GM19438 (cell line): ENCODE measurements at regions not wholly inside any gene's neighbourhood (a gene's known extent, or its start where the extent isn't known, plus 50 kb on each side); places are given as distances from the start of the nearest gene placed in this dataset.
A peak's percentile ranks its signal among the peaks of the same experiment; 100 is the strongest.
"Not testable (repeated sequence)": the region's sequence is repeated elsewhere in the genome, so short reads cannot be mapped to it uniquely, and the experiment has no call there.

ENCODE experiments used
- ATAC-seq: cut with Tn5 transposase; IDR thresholded peaks from one replicate; pipeline ENCODE4 v1.9.1; 2021; ENCODE audit warnings: low read depth; ENCODE audit not compliant: unreplicated experiment

GRCh38 chr6:3959385-3959784 is 110.2 kb downstream of the FAM50B start:
- ATAC-seq: no peak

DNA sequence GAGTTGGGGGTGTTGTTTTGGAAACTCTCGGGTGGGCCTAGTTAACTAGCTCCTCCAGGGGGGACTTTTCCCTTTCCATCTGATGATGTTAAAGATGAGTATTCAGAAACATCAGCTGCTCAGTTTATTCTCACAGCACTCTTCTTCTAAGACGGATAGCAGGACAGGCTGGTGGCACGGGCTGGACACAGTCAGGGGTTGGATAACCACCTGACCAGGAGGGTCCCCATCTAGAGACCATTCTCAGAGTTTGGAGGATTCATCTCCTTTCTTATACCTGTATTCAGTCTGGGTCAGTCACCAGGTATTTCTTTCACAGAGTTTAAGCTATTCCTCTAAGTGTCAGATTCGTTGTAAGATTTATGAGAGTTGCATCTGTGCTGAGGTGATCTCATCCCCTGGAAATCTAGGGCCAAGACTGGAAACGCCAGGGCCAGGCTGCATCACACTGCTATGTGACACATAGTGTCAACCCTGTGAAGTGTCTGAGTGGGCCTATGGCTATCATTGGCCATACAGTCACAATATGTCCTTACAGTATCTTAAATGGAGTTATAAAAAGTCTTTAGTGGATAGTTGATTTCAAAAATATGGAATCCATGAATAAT is 111.7 kb downstream of the FAM50B start:
- no peak for ATAC-seq

- no peak for ATAC-seq
Observed at GRCh38 chr6:3961581-3962215, 112.5 kb downstream of the FAM50B start.

- no peak for ATAC-seq
Observed at GRCh38 chr6:3962291-3963280, 113.4 kb downstream of the FAM50B start.

GRCh38 chr6:3963426-3963825 is 114.3 kb downstream of the FAM50B start:
- ATAC-seq: no peak

DNA sequence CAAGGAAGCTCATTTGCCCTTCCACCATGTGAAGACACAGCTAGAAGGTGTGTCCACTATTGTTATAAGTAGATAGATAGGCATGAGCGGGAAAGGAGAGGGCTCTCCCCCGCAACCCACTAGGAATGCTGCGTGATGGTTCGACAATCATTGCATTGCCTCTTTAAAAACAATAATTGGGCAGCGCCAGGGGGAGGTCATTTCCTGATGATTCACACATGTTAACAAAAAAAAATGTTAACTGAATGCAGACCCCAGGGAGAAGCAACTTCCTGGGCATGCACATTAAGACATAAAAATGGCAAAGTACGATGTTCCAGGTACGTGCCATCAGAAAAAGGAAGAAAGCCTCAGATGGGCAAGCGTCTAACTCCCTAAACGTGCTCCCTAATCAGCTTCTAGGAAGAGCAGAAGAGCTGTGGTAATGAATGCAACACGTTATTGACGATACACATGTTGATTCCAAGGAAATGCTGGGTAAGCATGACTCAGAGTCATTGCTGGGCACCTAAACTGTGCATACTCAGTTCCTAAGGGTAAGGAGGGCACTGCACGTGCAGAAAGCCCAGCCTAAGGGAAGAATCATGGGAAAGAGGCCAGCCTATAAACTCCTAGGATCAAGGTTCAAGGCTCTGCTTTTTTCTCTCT is 113.7 kb downstream of the FAM217A start:
- no peak for ATAC-seq

DNA sequence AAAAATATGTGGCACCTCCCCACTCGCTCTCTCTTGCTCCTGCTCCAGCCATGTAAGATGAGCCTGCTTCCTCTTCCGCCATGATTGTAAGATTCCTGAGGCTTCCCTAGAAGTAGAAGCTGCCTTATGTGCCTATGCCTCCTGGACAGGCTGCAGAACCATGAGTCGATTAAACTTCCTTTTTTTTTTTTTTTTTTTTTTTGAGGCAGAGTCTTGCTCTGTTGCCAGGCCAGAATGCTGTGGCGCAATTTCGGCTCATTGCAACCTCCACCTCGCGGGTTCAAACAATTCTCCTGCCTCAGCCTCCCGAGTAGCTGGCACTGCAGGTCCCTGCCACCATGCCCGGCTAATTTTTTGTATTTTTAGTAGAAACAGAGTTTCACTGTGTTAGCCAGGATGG is 112.5 kb downstream of the FAM217A start:
- no peak for ATAC-seq

- no peak for ATAC-seq
Observed at GRCh38 chr6:3970097-3970496, 108.8 kb downstream of the FAM217A start.

DNA sequence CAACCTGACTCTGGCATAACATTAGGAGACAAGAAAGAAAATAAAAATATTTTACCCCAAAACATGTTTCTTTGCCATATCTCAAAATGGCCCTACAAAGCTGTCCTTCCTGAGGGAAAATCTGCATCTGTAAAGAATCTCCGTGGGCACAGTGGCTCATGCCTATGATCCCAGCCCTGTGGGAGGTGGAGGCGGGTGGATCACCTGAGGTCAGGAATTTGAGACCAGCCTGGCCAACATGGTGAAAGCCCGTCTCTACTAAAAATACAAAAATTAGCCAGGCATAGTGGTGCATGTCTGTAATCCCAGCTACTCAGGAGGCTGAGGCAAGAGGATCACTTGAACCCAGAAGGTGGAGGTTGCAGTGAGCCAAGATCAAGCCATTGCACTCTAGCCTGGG is 105.8 kb downstream of the FAM217A start:
- not testable (repeated sequence) for ATAC-seq

DNA sequence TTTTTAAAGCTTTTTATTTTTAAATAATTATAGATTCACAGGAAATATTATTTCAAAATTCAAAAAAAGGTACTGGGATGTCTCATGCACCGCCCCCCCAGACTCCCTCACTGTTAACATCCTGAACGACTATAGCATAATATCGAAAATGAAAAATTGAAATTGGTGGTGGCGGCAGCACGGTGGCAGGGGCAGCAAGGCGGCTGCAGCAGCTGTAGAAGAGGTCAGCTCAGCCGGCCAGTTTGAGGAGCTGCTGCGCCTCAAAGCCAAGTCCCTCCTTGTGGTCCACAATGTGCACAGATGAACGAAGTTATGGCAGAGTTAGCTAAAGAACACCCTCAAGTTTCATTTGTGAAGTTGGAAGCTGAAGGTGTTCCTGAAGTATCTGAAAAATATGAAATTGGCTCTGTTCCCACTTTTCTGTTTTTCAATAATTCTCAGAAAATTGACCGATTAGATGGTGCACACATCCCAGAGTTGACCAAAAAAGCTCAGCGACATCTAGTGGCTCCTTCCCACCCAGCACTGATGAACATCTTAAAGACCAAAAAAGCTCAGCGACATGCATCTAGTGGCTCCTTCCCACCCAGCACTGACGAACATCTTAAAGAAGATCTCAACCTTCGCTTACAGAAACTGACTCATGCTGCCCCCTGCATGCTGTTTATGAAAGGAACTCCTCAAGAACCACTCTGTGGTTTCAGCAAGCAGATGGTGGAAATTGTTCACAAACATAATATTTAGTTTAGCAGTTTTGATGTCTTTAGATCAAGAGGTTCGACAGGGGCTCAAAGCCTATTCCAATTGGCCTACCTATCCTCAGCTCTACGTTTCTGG is 100.8 kb downstream of the FAM217A start:
- peak; percentile 88 for ATAC-seq

GRCh38 chr6:3978966-3979365 is 100.0 kb downstream of the FAM217A start:
- ATAC-seq: not testable (repeated sequence)

- no peak for ATAC-seq
Observed at GRCh38 chr6:3981917-3982316, 97.0 kb downstream of the FAM217A start.

DNA sequence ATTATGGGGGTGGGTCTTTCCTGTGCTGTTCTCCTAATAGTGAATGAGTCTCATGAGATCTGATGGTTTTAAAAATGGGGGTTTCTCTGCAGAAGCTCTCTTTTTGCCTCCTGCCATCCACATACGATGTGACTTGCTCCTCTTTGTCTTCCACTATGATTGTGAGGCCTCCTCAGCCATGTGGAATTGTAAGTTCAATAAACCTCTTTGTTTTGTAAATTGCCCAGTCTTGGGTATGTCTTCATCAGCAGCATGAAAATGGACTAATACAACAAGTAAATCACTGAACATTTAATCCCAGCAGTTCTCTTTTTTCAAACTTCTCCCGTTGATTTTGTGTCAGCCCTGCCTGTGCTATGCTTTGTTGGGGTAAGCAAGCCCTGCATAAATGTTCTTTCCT is 95.2 kb downstream of the FAM217A start:
- ATAC-seq: no peak

- no peak for ATAC-seq
Observed at GRCh38 chr6:3984494-3984893, 94.4 kb downstream of the FAM217A start.

GRCh38 chr6:3986241-3986640 is 92.7 kb downstream of the FAM217A start:
- no peak for ATAC-seq

DNA sequence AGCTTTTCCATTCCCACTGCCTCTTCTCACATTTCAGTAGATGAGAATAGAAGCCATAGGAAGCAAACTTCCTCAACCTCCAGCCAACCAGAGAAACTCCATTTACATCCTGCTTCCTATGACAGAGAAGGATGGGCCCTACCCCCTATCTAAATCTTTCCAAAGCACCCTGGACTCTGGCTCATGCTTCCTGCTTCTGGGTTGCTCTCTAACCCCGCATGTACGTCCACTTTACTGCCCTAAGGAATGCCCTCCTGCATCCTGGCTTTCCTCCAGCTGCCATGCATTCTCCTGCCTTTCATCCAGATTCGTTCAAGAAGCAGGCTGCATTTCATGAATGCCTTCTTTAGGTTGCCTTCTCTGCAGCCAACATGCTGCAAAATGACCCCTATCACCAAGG is 91.9 kb downstream of the FAM217A start:
- no peak for ATAC-seq

- no peak for ATAC-seq
Observed at GRCh38 chr6:3987576-3987975, 91.4 kb downstream of the FAM217A start.

GRCh38 chr6:3990692-3991491 is 88.0 kb downstream of the FAM217A start:
- ATAC-seq: no peak

GRCh38 chr6:3991941-3992340 is 87.0 kb downstream of the FAM217A start:
- ATAC-seq: no peak
